ENCODE measurements at regions not wholly inside any gene's neighbourhood (a gene's known extent, or its start where the extent isn't known, plus 50 kb on each side); places are given as distances from the start of the nearest gene placed in this dataset.

- TF ChIP-seq, protein P1, sequence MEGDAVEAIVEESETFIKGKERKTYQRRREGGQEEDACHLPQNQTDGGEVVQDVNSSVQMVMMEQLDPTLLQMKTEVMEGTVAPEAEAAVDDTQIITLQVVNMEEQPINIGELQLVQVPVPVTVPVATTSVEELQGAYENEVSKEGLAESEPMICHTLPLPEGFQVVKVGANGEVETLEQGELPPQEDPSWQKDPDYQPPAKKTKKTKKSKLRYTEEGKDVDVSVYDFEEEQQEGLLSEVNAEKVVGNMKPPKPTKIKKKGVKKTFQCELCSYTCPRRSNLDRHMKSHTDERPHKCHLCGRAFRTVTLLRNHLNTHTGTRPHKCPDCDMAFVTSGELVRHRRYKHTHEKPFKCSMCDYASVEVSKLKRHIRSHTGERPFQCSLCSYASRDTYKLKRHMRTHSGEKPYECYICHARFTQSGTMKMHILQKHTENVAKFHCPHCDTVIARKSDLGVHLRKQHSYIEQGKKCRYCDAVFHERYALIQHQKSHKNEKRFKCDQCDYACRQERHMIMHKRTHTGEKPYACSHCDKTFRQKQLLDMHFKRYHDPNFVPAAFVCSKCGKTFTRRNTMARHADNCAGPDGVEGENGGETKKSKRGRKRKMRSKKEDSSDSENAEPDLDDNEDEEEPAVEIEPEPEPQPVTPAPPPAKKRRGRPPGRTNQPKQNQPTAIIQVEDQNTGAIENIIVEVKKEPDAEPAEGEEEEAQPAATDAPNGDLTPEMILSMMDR (conservative IDR thresholded peaks at IDR 0.05; ENCODE audit: low read length): no peak
- TF ChIP-seq EZH2phosphoT487 (IDR thresholded peaks at IDR 0.05; ENCODE audit: borderline replicate concordance): no peak
Measured at GRCh38 chr22:49119551-49119952, 708.1 kb downstream of the BRD1 start.
